ENCODE measurements at regions not wholly inside any gene's neighbourhood (a gene's known extent, or its start where the extent isn't known, plus 50 kb on each side); places are given as distances from the start of the nearest gene placed in this dataset.

- H3K4me1 ChIP-seq, result no peaks in the 10 kb centered on the region
- ATAC-seq (no peak), DNase-seq (no peak)
- H3K4me3 ChIP-seq, result no peak overlapping the region
- intact Hi-C loops (cut with DNase I), result no loop called here
- peaks cover 0 to 3% (median 0%) of the 10 kb centered on the region in 4 donors for H3K9me3 ChIP-seq
- no peaks in the 10 kb centered on the region for H3K27me3 ChIP-seq
- no peaks in the 10 kb centered on the region for H3K36me3 ChIP-seq
- 55% methylated on average over 1 of the region's 1 CpG for WGBS (ENCODE audit: insufficient coverage, low coverage, low lambda C conversion rate, missing lambda C conversion rate)
- TF ChIP-seq POLR2A (IDR thresholded peaks at IDR 0.05) (no peak), CTCF (IDR thresholded peaks at IDR 0.05) (no peak)
- no peak overlapping the region for H3K27ac ChIP-seq
Observed at GRCh38 chr11:92168936-92169335, 55.7 kb upstream of the FAT3 start.

GRCh38 chr11:92167571-92167970 lies 57.0 kb upstream of the FAT3 start:
- TF ChIP-seq POLR2A (IDR thresholded peaks at IDR 0.05) (no peak), CTCF (IDR thresholded peaks at IDR 0.05) (no peak)
- H3K27ac ChIP-seq, result no peak overlapping the region
- H3K4me3 ChIP-seq, result no peak overlapping the region
- H3K4me1 ChIP-seq, result no peaks in the 10 kb centered on the region
- peaks cover 0 to 3% (median 0%) of the 10 kb centered on the region in 4 donors for H3K9me3 ChIP-seq
- ATAC-seq (no peak), DNase-seq (no peak)
- no peaks in the 10 kb centered on the region for H3K27me3 ChIP-seq
- intact Hi-C loops (cut with DNase I), result no loop called here
- H3K36me3 ChIP-seq, result no peaks in the 10 kb centered on the region
- 75% methylated on average over 4 of the region's 4 CpGs for WGBS (ENCODE audit: insufficient coverage, low coverage, low lambda C conversion rate, missing lambda C conversion rate)

GRCh38 chr11:92166335-92166734 lies 58.3 kb upstream of the FAT3 start:
- ATAC-seq (no peak), DNase-seq (no peak)
- intact Hi-C loops (cut with DNase I), result no loop called here
- 65% methylated on average over 2 of the region's 3 CpGs for WGBS (ENCODE audit: insufficient coverage, low coverage, low lambda C conversion rate, missing lambda C conversion rate)
- TF ChIP-seq POLR2A (IDR thresholded peaks at IDR 0.05) (no peak), CTCF (IDR thresholded peaks at IDR 0.05) (no peak)
- Histone ChIP-seq H3K9me3 (peaks cover 0 to 3% (median 0%) of the 10 kb centered on the region in 4 donors), H3K36me3 (no peaks in the 10 kb centered on the region), H3K4me3 (no peak overlapping the region), H3K27ac (no peak overlapping the region), H3K4me1 (no peaks in the 10 kb centered on the region), H3K27me3 (no peaks in the 10 kb centered on the region)

GRCh38 chr11:92163879-92164278 lies 60.7 kb upstream of the FAT3 start:
- no peak for ATAC-seq
- Histone ChIP-seq H3K4me1 (no peaks in the 10 kb centered on the region), H3K36me3 (no peaks in the 10 kb centered on the region), H3K27me3 (no peaks in the 10 kb centered on the region), H3K9me3 (peaks cover 0 to 3% (median 0%) of the 10 kb centered on the region in 4 donors), H3K27ac (no peak overlapping the region), H3K4me3 (no peak overlapping the region)
- no peak for DNase-seq
- no peak for TF ChIP-seq CTCF (IDR thresholded peaks at IDR 0.05)
- TF ChIP-seq POLR2A (IDR thresholded peaks at IDR 0.05), result no peak
- 68% methylated on average over 1 of the region's 1 CpG for WGBS (ENCODE audit: insufficient coverage, low coverage, low lambda C conversion rate, missing lambda C conversion rate)
- intact Hi-C loops (cut with DNase I), result no loop called here

- no peak for DNase-seq
- WGBS (ENCODE audit: insufficient coverage, low coverage, low lambda C conversion rate, missing lambda C conversion rate), result 67% methylated on average over 2 of the region's 2 CpGs
- intact Hi-C loops (cut with DNase I), result no loop called here
- Histone ChIP-seq H3K27me3 (no peaks in the 10 kb centered on the region), H3K4me1 (no peaks in the 10 kb centered on the region), H3K4me3 (no peak overlapping the region), H3K9me3 (peaks cover 0 to 3% (median 0%) of the 10 kb centered on the region in 4 donors), H3K27ac (no peak overlapping the region), H3K36me3 (no peaks in the 10 kb centered on the region)
- no peak for ATAC-seq
- TF ChIP-seq POLR2A (IDR thresholded peaks at IDR 0.05) (no peak), CTCF (IDR thresholded peaks at IDR 0.05) (no peak)
Observed at GRCh38 chr11:92162776-92163175, 61.8 kb upstream of the FAT3 start.
